ENCODE measurements at regions not wholly inside any gene's neighbourhood (a gene's known extent, or its start where the extent isn't known, plus 50 kb on each side); places are given as distances from the start of the nearest gene placed in this dataset.

GRCh38 chr11:101202614-101203013 is 73.0 kb upstream of the PGR start:
- intact Hi-C loops (cut with micrococcal nuclease), result loop anchor here in 1 of 2 donors (5.0 kb wide), 1 partner anchor 1815 kb away; no protein-coding TSS in a partner anchor
- DNase-seq (no peak), ATAC-seq (no peak)
- no peak overlapping the region for H3K27ac Mint-ChIP-seq
- Histone ChIP-seq H3K36me3 (ENCODE audit: control insufficient read depth in 2 of 3, insufficient read depth in 3 of 3, low read length in 3 of 3) (no peaks in the 10 kb centered on the region), H3K27ac (ENCODE audit: low read depth, low read length) (no peak overlapping the region), H3K27me3 (ENCODE audit: control insufficient read depth in 2 of 2, insufficient read depth in 2 of 2, low read length in 2 of 2) (no peaks in the 10 kb centered on the region), H3K4me3 (ENCODE audit: low read length) (no peak overlapping the region), H3K9me3 (ENCODE audit: control insufficient read depth in 2 of 3, low read length in 3 of 3) (no peaks in the 10 kb centered on the region), H3K4me1 (ENCODE audit: control insufficient read depth in 2 of 2, insufficient read depth in 2 of 2, low read length in 2 of 2) (no peaks in the 10 kb centered on the region)
- ChIA-PET POLR2A (no interaction called here), CTCF (no interaction called here)
- H3K27me3 Mint-ChIP-seq, result no peaks in the 10 kb centered on the region
- H3K4me3 Mint-ChIP-seq, result no peak overlapping the region
- H3K9me3 Mint-ChIP-seq, result peaks cover 2 to 18% (median 6%) of the 10 kb centered on the region in 11 donors
- H3K4me1 Mint-ChIP-seq, result no peaks in the 10 kb centered on the region
- H3K36me3 Mint-ChIP-seq, result no peaks in the 10 kb centered on the region

DNA sequence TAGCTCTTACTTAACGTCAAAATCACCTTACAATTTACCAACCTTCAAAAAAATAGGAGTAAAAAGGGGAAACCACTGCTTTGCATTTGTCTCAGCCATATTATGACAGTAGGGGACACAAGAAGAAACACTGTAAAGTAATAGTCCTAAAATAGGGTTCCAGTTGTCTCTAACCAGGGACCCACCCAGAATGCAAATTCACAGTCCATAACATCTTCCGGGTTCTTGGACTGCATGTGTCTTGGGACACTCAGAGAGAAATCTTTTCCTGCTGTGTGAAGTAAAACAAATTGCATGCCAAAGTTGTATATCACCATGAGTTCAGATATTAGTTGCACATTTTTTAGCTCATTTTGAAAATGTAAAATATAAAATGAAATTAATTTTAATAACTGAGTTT is 69.8 kb upstream of the PGR start:
- Histone ChIP-seq H3K36me3 (ENCODE audit: control insufficient read depth in 2 of 3, insufficient read depth in 3 of 3, low read length in 3 of 3) (no peaks in the 10 kb centered on the region), H3K27ac (ENCODE audit: low read depth, low read length) (no peak overlapping the region), H3K9me3 (ENCODE audit: control insufficient read depth in 2 of 3, low read length in 3 of 3) (no peaks in the 10 kb centered on the region), H3K4me1 (ENCODE audit: control insufficient read depth in 2 of 2, insufficient read depth in 2 of 2, low read length in 2 of 2) (no peaks in the 10 kb centered on the region), H3K4me3 (ENCODE audit: low read length) (no peak overlapping the region), H3K27me3 (ENCODE audit: control insufficient read depth in 2 of 2, insufficient read depth in 2 of 2, low read length in 2 of 2) (no peaks in the 10 kb centered on the region)
- no peak for ATAC-seq
- no peak for DNase-seq
- Mint-ChIP-seq H3K4me3 (no peak overlapping the region), H3K36me3 (no peaks in the 10 kb centered on the region), H3K27ac (no peak overlapping the region), H3K4me1 (no peaks in the 10 kb centered on the region), H3K9me3 (peaks cover 0 to 12% (median 4%) of the 10 kb centered on the region in 11 donors), H3K27me3 (no peaks in the 10 kb centered on the region)
- POLR2A ChIA-PET, result no interaction called here
- intact Hi-C loops (cut with micrococcal nuclease), result no loop called here
- CTCF ChIA-PET, result no interaction called here

DNA sequence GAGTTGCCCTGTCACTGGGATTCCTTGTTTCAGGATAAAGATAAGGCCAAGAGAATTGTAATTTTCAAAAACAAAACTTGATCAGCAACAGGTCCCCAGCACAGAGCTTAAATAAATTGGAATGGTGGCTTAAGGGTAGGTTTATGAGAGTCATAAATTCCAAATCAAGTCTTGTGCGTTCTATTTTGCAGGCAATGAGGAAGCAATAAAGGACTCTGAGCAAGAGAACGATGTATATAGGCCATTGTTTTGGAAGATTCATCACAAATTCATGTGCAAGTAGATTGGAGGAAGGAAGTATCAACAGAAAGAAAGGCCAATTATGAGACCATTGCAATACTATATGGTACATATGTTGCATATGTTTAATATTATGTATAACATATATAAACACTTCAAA is 65.7 kb upstream of the PGR start:
- H3K4me3 ChIP-seq (ENCODE audit: low read length), result no peak overlapping the region
- no peaks in the 10 kb centered on the region for H3K4me1 ChIP-seq (ENCODE audit: control insufficient read depth in 2 of 2, insufficient read depth in 2 of 2, low read length in 2 of 2)
- H3K27ac Mint-ChIP-seq, result no peak overlapping the region
- H3K4me1 Mint-ChIP-seq, result no peaks in the 10 kb centered on the region
- no peaks in the 10 kb centered on the region for H3K36me3 Mint-ChIP-seq
- H3K27me3 ChIP-seq (ENCODE audit: control insufficient read depth in 2 of 2, insufficient read depth in 2 of 2, low read length in 2 of 2), result no peaks in the 10 kb centered on the region
- no peak for DNase-seq
- intact Hi-C loops (cut with micrococcal nuclease), result no loop called here
- CTCF ChIA-PET, result no interaction called here
- H3K4me3 Mint-ChIP-seq, result no peak overlapping the region
- H3K27ac ChIP-seq (ENCODE audit: low read depth, low read length), result no peak overlapping the region
- POLR2A ChIA-PET, result no interaction called here
- H3K36me3 ChIP-seq (ENCODE audit: control insufficient read depth in 2 of 3, insufficient read depth in 3 of 3, low read length in 3 of 3), result no peaks in the 10 kb centered on the region
- no peaks in the 10 kb centered on the region for H3K9me3 ChIP-seq (ENCODE audit: control insufficient read depth in 2 of 3, low read length in 3 of 3)
- ATAC-seq, result no peak
- peaks cover 0 to 12% (median 2%) of the 10 kb centered on the region in 11 donors for H3K9me3 Mint-ChIP-seq
- no peaks in the 10 kb centered on the region for H3K27me3 Mint-ChIP-seq

GRCh38 chr11:101188801-101189200 is 59.2 kb upstream of the PGR start:
- Histone ChIP-seq H3K4me1 (ENCODE audit: control insufficient read depth in 2 of 2, insufficient read depth in 2 of 2, low read length in 2 of 2) (no peaks in the 10 kb centered on the region), H3K36me3 (ENCODE audit: control insufficient read depth in 2 of 3, insufficient read depth in 3 of 3, low read length in 3 of 3) (no peaks in the 10 kb centered on the region), H3K9me3 (ENCODE audit: control insufficient read depth in 2 of 3, low read length in 3 of 3) (no peaks in the 10 kb centered on the region), H3K4me3 (ENCODE audit: low read length) (no peak overlapping the region), H3K27ac (ENCODE audit: low read depth, low read length) (no peak overlapping the region), H3K27me3 (ENCODE audit: control insufficient read depth in 2 of 2, insufficient read depth in 2 of 2, low read length in 2 of 2) (no peaks in the 10 kb centered on the region)
- Mint-ChIP-seq H3K4me1 (no peaks in the 10 kb centered on the region), H3K4me3 (no peak overlapping the region), H3K36me3 (no peaks in the 10 kb centered on the region), H3K9me3 (peaks cover 0 to 15% (median 8%) of the 10 kb centered on the region in 11 donors), H3K27me3 (no peaks in the 10 kb centered on the region), H3K27ac (no peak overlapping the region)
- DNase-seq (no peak), ATAC-seq (no peak)
- intact Hi-C loops (cut with micrococcal nuclease), result no loop called here
- ChIA-PET POLR2A (no interaction called here), CTCF (no interaction called here)

- ATAC-seq (no peak), DNase-seq (no peak)
- intact Hi-C loops (cut with micrococcal nuclease), result no loop called here
- H3K4me1 Mint-ChIP-seq, result no peaks in the 10 kb centered on the region
- peaks cover 0 to 13% (median 8%) of the 10 kb centered on the region in 11 donors for H3K9me3 Mint-ChIP-seq
- H3K9me3 ChIP-seq (ENCODE audit: control insufficient read depth in 2 of 3, low read length in 3 of 3), result no peaks in the 10 kb centered on the region
- H3K4me1 ChIP-seq (ENCODE audit: control insufficient read depth in 2 of 2, insufficient read depth in 2 of 2, low read length in 2 of 2), result no peaks in the 10 kb centered on the region
- no peak overlapping the region for H3K4me3 Mint-ChIP-seq
- H3K36me3 ChIP-seq (ENCODE audit: control insufficient read depth in 2 of 3, insufficient read depth in 3 of 3, low read length in 3 of 3), result no peaks in the 10 kb centered on the region
- POLR2A ChIA-PET, result no interaction called here
- H3K27ac Mint-ChIP-seq, result no peak overlapping the region
- H3K36me3 Mint-ChIP-seq, result no peaks in the 10 kb centered on the region
- H3K27me3 Mint-ChIP-seq, result no peaks in the 10 kb centered on the region
- H3K4me3 ChIP-seq (ENCODE audit: low read length), result no peak overlapping the region
- CTCF ChIA-PET, result no interaction called here
- no peak overlapping the region for H3K27ac ChIP-seq (ENCODE audit: low read depth, low read length)
- H3K27me3 ChIP-seq (ENCODE audit: control insufficient read depth in 2 of 2, insufficient read depth in 2 of 2, low read length in 2 of 2), result no peaks in the 10 kb centered on the region
These were observed 58.6 kb upstream of the PGR start for GRCh38 chr11:101188173-101188572.

DNA sequence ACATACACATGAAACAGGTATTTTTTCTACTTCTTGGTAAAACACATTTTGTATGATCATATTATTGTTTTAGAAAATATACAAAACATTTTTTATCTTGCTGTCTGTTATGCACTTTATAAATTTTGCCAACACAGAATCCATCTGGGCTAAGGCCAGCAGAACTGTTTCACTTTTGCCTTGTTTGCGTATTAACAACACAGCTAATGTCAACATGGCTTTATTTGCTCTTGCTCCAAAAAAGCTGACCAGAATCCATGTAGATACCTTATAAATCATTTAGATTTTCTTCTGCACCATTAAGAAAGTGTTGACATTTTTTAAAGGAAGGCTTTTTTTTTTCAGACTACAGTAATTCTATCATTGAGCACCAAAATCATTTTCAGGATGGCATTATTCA is 58.1 kb upstream of the PGR start:
- H3K36me3 Mint-ChIP-seq, result no peaks in the 10 kb centered on the region
- no peaks in the 10 kb centered on the region for H3K27me3 Mint-ChIP-seq
- Histone ChIP-seq H3K27ac (ENCODE audit: low read depth, low read length) (no peak overlapping the region), H3K4me1 (ENCODE audit: control insufficient read depth in 2 of 2, insufficient read depth in 2 of 2, low read length in 2 of 2) (no peaks in the 10 kb centered on the region), H3K4me3 (ENCODE audit: low read length) (no peak overlapping the region), H3K9me3 (ENCODE audit: control insufficient read depth in 2 of 3, low read length in 3 of 3) (no peaks in the 10 kb centered on the region), H3K36me3 (ENCODE audit: control insufficient read depth in 2 of 3, insufficient read depth in 3 of 3, low read length in 3 of 3) (no peaks in the 10 kb centered on the region), H3K27me3 (ENCODE audit: control insufficient read depth in 2 of 2, insufficient read depth in 2 of 2, low read length in 2 of 2) (no peaks in the 10 kb centered on the region)
- no peaks in the 10 kb centered on the region for H3K4me1 Mint-ChIP-seq
- ATAC-seq (no peak), DNase-seq (no peak)
- no peak overlapping the region for H3K27ac Mint-ChIP-seq
- no peak overlapping the region for H3K4me3 Mint-ChIP-seq
- intact Hi-C loops (cut with micrococcal nuclease), result no loop called here
- ChIA-PET CTCF (no interaction called here), POLR2A (no interaction called here)
- peaks cover 0 to 15% (median 6%) of the 10 kb centered on the region in 11 donors for H3K9me3 Mint-ChIP-seq

GRCh38 chr11:101185985-101186384 is 56.4 kb upstream of the PGR start:
- Mint-ChIP-seq H3K27ac (no peak overlapping the region), H3K9me3 (peaks cover 0 to 19% (median 8%) of the 10 kb centered on the region in 11 donors)
- POLR2A ChIA-PET, result no interaction called here

More at GRCh38 chr11:101185985-101186384, 56.4 kb upstream of the PGR start:
- Mint-ChIP-seq H3K4me3 (no peak overlapping the region), H3K27me3 (no peaks in the 10 kb centered on the region), H3K36me3 (peaks cover 0 to 6% (median 0%) of the 10 kb centered on the region in 5 donors), H3K4me1 (no peaks in the 10 kb centered on the region)
- ATAC-seq, result no peak
- H3K27me3 ChIP-seq (ENCODE audit: control insufficient read depth in 2 of 2, insufficient read depth in 2 of 2, low read length in 2 of 2), result no peaks in the 10 kb centered on the region
- H3K4me3 ChIP-seq (ENCODE audit: low read length), result no peak overlapping the region
- no peaks in the 10 kb centered on the region for H3K4me1 ChIP-seq (ENCODE audit: control insufficient read depth in 2 of 2, insufficient read depth in 2 of 2, low read length in 2 of 2)
- no peaks in the 10 kb centered on the region for H3K36me3 ChIP-seq (ENCODE audit: control insufficient read depth in 2 of 3, insufficient read depth in 3 of 3, low read length in 3 of 3)
- CTCF ChIA-PET, result no interaction called here
- intact Hi-C loops (cut with micrococcal nuclease), result no loop called here
- H3K27ac ChIP-seq (ENCODE audit: low read depth, low read length), result no peak overlapping the region
- DNase-seq, result no peak
- no peaks in the 10 kb centered on the region for H3K9me3 ChIP-seq (ENCODE audit: control insufficient read depth in 2 of 3, low read length in 3 of 3)

Measured in naive thymus-derived CD4-positive, alpha-beta T cell (primary cell).